ENCODE measurements at regions not wholly inside any gene's neighbourhood (a gene's known extent, or its start where the extent isn't known, plus 50 kb on each side); places are given as distances from the start of the nearest gene placed in this dataset.

GRCh38 chrX:39509157-39509556 lies 588.6 kb downstream of the BCOR start:
- TF ChIP-seq CTCF (IDR thresholded peaks at IDR 0.05; ENCODE audit: low read depth, low read length) = no peak
- DNase-seq (ENCODE audit: extremely low read depth, low read depth) = no peak

- TF ChIP-seq CTCF (IDR thresholded peaks at IDR 0.05; ENCODE audit: low read depth, low read length) = no peak
- DNase-seq (ENCODE audit: extremely low read depth, low read depth) = no peak
Observed at GRCh38 chrX:39513836-39514235, 583.9 kb downstream of the BCOR start.

- no peak for TF ChIP-seq CTCF (IDR thresholded peaks at IDR 0.05; ENCODE audit: low read depth, low read length)
- DNase-seq (ENCODE audit: extremely low read depth, low read depth) = no peak
Observed at GRCh38 chrX:39514801-39515200, 583.0 kb downstream of the BCOR start.

GRCh38 chrX:39516427-39516841 lies 581.3 kb downstream of the BCOR start:
- DNase-seq (ENCODE audit: extremely low read depth, low read depth) = no peak
- TF ChIP-seq CTCF (IDR thresholded peaks at IDR 0.05; ENCODE audit: low read depth, low read length) = no peak

- no peak for TF ChIP-seq CTCF (IDR thresholded peaks at IDR 0.05; ENCODE audit: low read depth, low read length)
Observed at GRCh38 chrX:39518476-39519029, 579.2 kb downstream of the BCOR start.

GRCh38 chrX:39519030-39519488 lies 578.7 kb downstream of the BCOR start:
- TF ChIP-seq CTCF (IDR thresholded peaks at IDR 0.05; ENCODE audit: low read depth, low read length) = no peak
- no peak for DNase-seq (ENCODE audit: extremely low read depth, low read depth)

More at GRCh38 chrX:39518476-39519029, 579.2 kb downstream of the BCOR start:
- DNase-seq (ENCODE audit: extremely low read depth, low read depth) = no peak

GRCh38 chrX:39519566-39520301 lies 578.0 kb downstream of the BCOR start:
- DNase-seq (ENCODE audit: extremely low read depth, low read depth) = no peak
- no peak for TF ChIP-seq CTCF (IDR thresholded peaks at IDR 0.05; ENCODE audit: low read depth, low read length)

Measured in AG09319 (cell line).